Kidney capillary endothelial cell (primary cell): ENCODE measurements at regions not wholly inside any gene's neighbourhood (a gene's known extent, or its start where the extent isn't known, plus 50 kb on each side); places are given as distances from the start of the nearest gene placed in this dataset.
A peak's percentile ranks its signal among the peaks of the same experiment; 100 is the strongest.

Source experiments
- DNase-seq: peaks from one replicate; pipeline ENCODE4 v3.0.0-alpha.2; 2018; ENCODE audit warnings: low spot score

DNA sequence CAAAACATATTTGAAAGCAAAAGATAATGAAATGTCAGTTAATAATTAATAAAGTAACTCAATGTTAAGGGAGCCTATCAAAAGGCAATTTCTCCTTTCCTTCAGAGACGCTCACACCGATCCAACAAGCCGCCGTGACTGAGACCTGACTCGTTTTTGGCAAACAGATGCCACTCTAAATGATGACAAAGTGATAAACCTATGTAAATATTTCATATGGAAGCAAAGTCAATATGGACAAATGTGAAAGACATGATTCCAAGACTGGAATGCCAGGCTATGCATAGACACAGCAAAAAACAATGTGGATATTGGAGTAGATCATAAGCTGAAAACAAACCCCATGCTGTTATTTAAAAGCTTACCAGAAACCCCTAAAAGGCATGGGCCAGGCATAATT lies 137.2 kb upstream of the SUCLG2 start:
- DNase-seq: no peak

DNA sequence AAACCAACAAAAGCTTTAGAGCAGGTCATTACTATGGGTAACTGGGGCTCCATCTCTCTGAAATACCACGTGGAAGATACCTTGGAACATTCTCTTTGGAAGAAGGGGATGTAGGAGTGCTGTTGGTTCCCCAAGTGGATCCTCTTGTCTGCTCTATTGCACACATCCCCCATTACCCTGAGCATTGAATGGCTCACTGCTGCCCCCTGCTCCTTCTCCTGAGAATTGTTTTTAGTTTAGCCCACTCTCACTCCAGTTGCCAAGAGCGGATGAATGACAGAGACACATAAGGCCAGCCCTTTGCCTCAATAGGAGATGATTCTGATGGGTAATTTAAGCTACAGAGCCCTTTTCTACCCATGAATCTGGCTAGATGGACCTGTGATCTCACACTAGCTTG lies 135.6 kb upstream of the SUCLG2 start:
- DNase-seq: peak; percentile 41

DNA sequence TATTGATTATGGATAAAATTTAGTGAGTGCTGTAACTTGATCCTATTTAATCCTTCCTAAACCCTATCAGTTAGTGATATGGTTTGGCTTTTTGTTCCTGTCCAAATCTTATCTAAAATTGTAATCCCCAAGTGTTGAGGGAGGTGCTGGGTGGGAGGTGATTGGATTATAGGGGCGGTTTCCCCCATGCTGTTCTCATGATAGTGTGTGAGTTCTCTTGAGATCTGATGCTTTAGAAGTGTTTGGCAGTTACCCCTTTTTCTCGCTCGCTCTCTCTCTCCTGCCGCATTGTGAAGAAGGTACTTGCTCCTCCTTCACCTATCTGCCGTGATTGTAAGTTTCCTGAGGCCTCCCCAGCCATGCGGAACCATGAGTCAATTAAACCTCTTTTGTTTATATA lies 134.0 kb upstream of the SUCLG2 start:
- no peak for DNase-seq

DNA sequence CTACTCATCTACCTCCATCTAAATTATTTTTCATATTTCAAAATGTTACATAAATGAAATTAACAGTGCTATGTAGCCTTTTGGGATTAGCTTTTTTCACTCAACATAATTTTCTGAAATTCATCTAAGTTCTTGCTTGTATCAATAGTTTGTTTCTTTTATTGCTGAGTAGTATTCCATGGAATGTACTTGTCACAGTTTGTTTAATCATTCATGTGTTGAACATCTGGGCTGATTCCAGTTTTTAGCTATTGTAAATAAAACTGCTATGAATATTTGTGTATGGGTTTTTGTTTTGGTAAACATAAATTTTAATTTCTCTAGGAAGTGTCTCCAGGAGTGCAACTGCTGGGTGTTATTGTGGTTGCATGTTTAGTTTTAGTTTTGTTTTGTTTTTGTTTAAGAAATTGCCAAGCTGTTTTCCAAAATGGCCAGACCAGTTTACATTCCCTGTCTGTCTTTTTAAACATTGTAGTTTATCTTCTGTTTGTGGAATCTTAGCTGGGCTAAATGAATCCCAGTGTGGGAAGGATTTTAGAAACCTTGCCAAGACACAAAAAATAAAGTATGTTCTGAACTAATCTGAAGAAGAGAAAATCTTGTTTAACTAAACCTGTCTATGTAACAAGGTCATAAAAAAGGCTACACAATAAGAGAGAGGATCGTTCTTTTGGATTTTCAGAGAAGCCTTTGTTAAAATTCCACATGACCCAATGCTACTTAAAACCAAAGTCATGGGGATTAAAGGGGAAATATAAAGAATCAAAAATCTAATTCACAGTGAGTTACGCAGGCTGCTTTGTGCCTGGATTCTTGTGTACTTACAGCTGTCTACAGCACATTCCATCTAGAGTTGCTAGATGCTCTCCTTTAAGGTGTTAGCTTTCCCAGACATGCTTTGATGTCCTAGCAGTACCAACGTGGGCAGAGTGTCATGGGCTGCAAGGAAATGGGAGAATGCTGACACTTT lies 129.2 kb upstream of the SUCLG2 start:
- no peak for DNase-seq

DNA sequence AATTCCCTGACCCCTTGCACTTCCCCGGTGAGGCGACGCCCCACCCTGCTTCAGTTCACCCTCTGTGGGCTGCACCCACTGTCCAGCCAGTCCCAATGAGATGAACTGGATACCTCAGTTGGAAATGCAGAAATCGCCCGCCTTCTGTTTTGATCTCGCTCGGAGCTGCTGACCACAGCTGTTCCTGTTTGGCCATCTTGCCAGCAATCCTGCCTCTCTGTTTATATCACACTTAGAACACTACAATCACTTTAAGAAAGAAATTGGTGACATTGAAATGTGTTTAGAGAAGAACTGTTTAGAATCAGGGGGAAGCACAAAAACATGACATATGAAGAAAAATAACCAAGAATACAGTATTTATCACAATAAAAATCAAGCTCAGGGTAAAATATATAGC lies 127.5 kb upstream of the SUCLG2 start:
- no peak for DNase-seq

DNA sequence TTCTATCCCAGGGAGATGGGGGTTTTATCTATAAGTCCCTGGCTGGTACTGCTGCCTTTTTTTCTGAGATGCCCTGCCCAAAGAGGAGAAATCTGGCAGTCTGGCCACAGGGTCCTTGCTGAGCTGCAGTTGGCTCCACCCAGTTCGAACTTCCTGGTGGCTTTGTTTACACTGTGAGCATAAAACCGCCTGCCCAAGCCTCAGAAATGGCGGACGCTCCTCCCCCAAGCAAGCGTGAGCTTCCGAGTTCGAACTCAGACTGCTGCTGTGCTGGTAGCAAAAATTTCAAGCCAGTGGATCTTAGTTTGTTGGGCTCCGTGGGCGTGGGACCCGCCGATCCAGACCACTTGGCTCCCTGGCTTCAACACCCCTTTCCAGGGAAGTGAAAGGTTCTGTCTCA lies 126.8 kb upstream of the SUCLG2 start:
- no peak for DNase-seq

DNA sequence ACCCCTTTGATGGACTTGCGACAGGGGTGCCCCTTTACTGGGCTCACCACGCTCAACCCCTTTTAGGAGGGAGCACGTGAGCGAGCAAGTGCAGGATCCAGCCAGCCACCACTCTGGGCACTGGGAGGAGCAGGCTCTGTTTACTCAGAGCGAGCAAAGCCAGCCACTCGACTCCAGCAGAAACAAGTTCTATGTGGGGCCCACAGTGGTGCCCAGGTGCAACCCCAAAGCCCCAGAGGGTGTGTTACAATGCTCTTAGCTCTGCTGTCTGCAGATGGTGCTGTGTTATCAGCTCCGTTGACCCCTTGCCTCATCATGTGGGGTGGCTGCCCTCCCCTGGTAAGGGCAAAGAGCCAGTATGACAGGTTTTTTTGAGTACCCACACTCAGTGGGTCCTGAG lies 120.3 kb upstream of the SUCLG2 start:
- DNase-seq: no peak

DNA sequence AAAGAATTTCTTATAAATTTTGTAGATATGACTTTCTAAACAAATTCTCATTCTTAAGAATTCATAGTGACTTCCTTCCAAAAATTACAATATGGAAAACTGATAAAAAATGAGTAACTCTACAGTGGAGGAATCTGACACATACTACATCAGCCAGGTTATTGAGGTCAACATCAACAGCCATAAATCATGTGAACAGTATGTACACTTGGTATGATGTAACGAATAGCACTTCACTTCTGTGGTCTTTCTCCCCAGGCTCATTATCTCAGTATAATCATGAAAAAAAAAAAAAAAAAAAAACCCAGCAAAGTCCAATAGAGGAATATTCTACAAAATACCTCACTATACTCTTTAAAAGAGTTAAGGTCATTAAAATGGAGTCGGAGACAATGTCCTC lies 111.2 kb upstream of the SUCLG2 start:
- DNase-seq: no peak

DNA sequence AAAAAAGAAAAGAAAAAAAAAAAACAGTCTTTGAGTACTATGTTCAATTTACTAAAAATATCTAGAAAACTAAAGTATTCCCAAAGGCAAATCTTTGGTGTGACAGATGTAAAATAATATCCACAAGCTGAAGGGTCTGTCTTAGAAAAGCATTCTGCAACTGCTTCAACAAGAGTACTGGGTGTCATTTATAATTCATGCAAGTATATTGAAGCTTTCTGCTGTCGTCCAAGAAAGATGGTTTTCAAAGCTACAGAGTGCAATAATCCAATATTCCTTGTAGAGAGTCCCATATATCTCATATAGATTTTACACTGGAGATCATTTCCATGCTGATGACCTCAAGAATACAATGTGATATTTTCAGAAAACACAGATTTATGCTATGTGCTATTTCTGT lies 90.9 kb upstream of the SUCLG2 start:
- DNase-seq: no peak

DNA sequence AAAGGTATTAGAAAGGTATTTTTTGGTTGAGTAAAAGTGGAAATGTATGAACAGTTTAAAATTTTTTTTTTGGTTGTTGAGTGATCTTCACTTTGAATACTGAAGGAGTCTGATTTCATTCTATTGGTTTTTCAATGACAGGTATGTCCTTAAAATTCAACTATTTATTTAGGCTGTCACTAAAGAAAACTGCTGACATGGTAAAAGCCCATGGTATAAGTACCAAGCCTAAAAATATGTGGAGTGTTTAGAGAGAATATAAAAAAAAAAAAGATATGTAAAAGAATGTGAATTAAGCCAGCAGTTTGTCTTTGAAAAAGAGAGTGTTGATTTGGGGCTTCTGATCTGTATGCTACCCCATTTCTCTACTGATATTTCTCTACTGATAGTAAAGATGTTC lies 90.3 kb upstream of the SUCLG2 start:
- no peak for DNase-seq

DNA sequence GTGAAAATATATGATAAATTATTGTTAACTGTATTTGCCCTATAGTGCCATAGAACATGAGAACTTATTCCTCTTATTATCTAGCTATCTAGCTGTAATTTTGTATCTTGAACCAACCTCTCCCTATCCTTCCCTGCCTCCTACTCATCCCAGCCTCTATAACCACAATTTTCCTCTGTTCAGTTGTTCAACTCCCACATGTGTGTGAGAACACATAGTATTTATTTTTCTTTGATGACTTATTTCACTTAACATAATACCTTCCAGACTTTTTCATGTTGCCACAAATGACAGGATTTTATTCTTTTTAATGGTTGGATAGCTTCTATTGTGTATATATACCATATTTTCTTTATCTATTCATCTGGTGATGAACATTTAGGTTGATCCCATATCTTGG lies 85.4 kb upstream of the SUCLG2 start:
- DNase-seq: no peak

DNA sequence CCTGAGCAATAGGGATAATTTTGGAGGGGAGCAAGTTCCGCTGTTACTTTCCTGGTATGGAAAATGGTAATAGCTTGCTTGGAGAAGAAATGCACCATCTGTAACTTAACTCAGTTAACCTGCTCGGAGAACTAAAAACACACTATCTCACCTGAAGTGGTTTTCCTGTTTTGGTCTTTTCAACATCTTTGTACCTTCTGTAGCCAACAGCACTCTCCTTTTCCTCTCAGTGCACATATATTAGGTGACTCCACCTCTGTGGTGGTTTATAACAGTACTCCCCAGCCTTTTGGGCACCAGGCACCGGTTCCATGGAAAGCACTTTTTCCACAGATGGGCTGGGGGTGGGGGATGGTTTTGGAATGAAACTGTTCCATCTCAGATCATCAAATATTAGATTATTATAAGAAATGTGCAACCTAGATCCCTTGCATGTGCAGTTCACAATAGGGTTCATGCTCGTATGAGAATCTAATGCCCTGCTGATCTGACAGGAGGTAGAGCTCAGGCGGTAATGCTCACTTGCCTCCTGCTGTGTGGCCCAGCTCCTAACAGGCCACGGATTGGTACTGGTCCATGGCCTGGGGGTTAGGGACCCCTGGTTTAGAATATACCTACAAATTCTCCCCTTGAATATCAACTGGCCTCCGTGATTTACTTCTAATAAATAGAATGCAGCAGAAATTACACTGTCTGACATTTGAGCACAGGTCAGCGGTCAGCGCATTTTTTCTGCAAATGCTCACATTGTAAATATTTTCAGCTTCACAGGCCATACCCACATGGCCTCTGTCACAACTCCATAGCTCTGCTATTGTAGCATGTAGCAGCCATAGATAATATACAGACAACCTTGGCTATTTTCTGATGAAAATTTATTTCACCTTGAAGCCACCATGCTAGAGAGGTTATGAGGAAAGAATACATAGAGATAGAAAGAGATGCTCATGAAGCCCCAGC lies 83.8 kb upstream of the SUCLG2 start:
- no peak for DNase-seq

DNA sequence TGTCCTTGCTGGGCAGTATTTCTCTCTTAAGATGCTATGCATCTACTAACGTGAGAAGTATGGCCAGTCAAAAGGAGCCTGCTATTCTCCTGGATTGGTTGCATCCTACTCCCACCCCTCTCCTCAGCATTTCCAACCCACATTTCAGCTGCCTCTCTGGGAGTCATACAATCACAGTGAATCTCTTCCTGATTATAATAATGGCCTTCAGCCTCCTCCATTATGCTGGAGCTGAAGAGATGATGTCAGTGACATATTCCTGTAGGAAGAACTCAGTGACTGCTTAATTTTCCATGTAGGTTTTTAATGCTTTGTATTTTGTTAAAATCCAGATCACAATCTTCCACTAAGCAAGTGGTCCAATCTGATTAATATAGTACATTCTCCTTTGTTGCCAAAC lies 82.7 kb upstream of the SUCLG2 start:
- no peak for DNase-seq

DNA sequence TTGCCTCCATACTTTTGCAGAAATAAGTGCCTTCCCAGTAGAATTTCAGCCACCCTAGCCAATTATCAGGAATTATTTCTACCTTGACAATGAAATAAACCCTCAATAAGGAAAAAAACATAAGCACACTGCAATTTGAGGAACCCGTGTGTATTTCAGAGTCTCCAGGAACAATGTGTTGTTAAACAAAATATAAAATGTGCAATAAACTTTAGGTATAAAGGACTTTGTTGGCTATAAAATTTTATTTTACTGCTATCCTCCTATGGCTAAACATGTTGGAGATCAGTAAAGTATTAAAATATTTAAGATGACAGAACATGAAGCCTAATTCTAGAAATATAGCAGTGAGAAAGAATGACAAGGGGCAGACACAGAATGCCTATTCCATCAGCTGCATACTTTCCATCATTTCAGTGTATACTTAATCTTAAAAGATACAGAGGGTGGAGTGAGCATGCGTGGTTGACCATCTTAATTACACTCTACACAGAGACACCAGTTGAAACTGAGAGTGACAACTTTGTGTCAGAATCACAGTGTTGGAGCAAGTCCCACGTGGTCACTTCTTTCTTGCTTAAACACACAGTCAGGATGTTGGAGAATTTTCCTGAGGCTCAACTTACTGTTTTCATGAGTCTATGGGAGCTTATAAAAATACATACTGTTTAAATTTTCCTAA lies 79.0 kb upstream of the SUCLG2 start:
- DNase-seq: no peak

DNA sequence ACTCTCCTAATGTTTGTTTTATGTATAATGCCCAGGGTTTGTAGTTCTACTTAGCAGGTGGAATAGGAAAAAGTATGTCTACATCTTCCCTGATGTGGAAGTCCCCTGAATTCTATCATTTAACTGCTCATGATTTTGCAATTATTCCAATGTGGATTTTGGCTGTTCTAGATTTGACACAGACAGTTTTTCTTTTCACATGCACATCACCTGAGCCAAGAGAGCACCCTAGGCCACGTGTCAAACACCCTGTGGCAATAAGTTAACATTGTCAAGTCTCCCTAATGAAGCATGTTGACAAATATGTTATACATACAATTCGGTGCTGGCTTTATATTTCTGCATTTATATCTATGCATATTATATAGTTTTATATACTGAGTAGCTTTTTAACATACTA lies 70.0 kb upstream of the SUCLG2 start:
- DNase-seq: no peak

DNA sequence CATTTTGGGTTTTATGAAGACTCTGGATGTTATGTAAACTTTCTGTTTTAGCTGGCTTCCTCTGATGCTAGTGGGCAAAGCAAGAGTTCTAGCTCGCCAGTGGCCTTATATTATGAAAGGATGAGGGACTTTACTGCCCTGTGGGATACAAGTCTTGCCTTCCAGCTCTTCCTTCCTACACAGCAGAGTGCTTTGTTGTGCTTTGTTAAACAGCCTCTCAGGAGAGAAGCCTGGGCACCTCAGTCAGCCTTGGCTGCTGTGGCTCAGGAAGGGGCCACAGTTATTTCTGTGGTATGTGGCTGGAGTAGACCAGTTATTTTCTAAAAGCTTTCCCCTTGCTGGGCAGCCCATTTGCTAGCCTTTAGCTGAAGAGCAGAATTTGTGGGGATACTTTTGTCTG lies 69.5 kb upstream of the SUCLG2 start:
- DNase-seq: no peak

DNA sequence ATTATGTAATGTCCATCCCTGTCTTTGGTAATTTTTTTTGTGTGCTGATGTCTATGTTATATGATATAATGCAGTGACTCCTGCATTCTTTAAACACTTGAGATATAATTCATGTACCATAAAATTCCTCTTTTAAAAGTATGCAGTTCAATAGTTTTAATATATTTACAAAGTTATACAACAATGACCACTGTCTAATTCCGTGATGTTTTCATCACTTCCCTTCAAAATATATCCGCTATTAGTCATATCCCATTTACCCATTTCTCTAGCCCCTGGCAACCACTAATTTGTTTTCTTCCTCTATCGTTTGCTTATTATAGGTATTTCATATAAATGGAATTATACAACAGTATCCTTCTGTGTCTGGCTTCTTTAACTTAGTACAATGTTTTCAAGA lies 64.9 kb upstream of the SUCLG2 start:
- DNase-seq: peak; percentile 31

DNA sequence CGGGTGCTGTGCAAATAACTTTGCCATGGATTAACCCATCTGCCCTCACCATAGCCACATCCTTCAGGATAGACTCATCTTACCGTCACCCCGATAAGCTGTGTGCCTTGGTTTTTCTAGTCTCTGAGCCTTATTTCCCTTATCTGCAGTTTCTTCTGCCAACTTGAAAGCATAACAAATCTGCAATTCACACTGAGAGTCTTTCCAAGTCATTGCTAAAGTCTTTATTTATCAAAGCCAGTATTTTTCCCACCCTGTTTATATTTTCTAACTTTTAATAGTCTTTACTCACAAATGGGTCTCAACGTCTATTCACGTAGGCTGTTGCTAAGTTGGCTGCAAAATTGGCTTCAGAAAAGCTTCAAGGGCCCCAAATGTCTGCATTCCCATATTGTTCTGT lies 61.6 kb upstream of the SUCLG2 start:
- DNase-seq: no peak

DNA sequence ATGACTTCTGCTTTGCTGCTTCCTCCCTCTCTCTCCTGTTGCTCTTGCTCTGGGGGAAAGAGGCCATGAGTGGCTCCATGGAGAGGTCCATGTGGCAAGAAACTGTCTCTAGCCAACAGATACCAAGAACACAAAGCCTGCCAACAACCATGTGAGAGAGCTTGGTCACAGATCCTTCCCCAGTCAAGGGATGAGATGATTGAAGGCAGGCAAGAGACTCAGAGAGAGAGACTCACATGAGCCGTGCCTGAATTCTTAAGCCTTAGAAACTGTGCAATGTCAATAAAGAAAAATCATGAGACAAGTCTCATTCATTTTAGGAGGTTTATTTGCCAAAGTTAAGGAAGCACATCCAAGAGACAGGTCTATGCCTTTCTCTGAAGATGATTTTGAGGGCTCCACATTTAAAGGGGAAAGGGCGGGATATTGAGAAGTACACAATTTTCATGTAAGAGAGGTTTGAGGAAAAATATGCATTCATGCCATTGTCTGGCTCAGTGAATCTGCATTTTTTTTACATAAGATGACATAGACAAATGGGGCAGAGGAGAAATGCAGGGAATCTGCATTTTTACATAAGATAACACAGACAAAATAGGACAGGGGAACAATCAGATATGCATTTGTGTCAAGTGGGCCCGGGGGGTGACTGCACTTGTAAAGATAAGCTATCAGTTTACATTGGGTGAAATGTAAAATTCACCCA lies 59.5 kb upstream of the SUCLG2 start:
- DNase-seq: no peak

DNA sequence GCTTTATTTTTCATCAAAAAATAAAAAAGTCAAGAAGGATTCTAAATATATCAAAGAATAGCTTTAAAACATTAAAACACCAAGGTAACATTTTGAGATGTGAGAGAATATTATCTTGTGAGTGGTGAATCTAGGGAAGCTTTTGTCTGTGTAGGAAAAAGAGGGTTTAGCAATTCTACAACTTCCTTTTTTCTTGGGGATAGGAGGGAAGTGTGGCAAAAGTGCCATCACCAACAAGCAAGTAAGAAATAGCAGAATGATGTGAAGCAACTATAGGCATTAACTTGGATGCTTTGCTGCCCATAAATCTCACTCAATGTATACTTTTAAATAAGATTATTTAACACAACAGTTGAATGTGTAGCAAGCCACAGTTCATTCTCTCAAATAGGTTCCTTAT lies 57.8 kb upstream of the SUCLG2 start:
- DNase-seq: no peak

DNA sequence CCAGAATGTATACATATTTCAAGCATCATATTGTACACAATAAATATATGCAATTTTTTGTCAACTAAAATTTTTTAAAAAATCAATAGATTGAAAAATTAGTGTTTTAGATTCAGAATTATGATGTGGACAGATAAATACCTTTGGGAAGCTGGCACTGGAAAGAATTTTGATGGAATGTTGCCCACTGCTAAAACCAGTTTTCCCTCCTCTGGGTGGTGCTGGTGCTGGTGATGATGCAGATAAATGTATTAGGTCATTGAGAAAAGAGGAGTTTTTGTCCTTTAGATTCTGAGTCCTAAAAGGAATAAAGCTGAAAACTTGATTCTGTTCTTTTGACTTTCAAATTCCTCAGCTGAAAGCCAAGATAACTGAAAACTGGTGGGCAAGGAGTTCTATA lies 56.0 kb upstream of the SUCLG2 start:
- DNase-seq: no peak

DNA sequence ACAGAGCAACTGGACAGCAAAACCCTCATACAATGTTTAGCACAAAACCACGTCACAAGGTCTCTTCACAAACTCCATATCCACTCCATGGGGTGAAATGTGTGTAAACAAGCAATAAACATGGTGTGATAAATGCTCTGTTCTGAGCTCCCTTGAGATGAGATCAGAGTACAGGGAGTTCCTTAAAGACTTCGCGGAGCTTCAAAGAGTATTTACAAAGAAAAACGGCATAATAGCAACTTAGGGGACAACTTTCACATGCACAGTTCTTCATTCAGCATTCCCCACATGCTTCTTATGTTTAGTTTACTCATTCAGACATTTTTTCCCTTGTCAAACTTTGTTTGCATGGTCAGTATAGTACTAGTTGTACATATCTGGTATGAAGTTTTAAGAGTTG lies 52.5 kb upstream of the SUCLG2 start:
- no peak for DNase-seq
